DOHH2 (cell line): ENCODE measurements at regions not wholly inside any gene's neighbourhood (a gene's known extent, or its start where the extent isn't known, plus 50 kb on each side); places are given as distances from the start of the nearest gene placed in this dataset.

Source experiments
- EZH2phosphoT487 ChIP-seq: fragments of 200-600 bp; sonication (generic); IDR thresholded peaks from 2 replicates; pipeline ENCODE4 v1.6.1; 2017; ENCODE audit warnings: borderline replicate concordance, mild to moderate bottlenecking, antibody characterized with exemption, low read length, moderate library complexity, mixed read lengths
- TF ChIP-seq, protein P1 (sequence below): fragments of 200-600 bp; sonication (generic); IDR thresholded peaks from one replicate; pipeline ENCODE4 v1.5.1; 2014; ENCODE audit warnings: antibody characterized with exemption, mild to moderate bottlenecking, low read depth, low read length; ENCODE audit not compliant: poor library complexity, severe bottlenecking

DNA sequence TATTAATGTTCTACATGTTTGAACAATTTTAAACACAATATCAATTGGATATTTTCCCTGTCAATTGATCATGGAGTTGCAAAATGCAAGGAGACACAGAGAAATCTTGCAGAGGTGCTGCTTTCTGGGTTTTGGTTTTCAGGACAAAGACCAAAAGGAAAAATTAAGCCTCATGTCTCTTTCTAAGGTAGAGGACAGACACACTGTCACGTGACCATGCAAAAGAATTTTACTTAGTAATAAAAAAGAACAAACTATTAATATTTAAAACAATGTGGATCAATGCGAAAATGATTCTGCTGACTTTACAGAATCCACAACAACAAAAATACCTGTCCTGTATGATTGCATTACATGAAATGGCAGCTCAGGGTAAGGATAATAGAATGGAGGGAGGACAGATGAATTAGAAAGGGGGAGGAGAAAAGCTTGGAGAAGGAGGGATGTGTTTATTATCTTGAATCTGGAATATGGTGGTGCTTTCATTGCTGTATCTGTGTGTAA is 493.7 kb upstream of the NUPR2 start:
- TF ChIP-seq, protein P1, sequence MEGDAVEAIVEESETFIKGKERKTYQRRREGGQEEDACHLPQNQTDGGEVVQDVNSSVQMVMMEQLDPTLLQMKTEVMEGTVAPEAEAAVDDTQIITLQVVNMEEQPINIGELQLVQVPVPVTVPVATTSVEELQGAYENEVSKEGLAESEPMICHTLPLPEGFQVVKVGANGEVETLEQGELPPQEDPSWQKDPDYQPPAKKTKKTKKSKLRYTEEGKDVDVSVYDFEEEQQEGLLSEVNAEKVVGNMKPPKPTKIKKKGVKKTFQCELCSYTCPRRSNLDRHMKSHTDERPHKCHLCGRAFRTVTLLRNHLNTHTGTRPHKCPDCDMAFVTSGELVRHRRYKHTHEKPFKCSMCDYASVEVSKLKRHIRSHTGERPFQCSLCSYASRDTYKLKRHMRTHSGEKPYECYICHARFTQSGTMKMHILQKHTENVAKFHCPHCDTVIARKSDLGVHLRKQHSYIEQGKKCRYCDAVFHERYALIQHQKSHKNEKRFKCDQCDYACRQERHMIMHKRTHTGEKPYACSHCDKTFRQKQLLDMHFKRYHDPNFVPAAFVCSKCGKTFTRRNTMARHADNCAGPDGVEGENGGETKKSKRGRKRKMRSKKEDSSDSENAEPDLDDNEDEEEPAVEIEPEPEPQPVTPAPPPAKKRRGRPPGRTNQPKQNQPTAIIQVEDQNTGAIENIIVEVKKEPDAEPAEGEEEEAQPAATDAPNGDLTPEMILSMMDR = no peak
- no peak for TF ChIP-seq EZH2phosphoT487
